ENCODE measurements at regions not wholly inside any gene's neighbourhood (a gene's known extent, or its start where the extent isn't known, plus 50 kb on each side); places are given as distances from the start of the nearest gene placed in this dataset.
"Not testable (repeated sequence)": the region's sequence is repeated elsewhere in the genome, so short reads cannot be mapped to it uniquely, and the experiment has no call there.

DNA sequence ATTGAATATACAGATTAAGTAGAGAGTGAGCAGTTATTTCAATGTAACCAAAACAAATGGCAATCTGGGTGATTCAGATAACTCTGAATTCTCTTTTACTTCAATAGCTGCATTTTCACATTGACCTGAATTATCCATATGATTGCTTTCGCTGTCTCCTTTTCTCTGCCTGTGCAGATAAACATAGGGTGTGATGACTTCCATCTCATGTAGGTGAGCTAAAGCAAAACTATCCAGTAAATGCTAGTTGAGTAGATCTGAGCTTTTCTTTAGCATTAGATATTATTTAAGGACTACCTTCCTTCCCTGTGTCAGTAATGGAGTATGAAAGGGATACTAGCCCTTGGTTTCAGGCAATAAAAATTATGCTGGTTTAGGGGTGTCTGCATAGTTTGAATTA, 288.6 kb downstream of the OXSM start:
- DNase-seq = no peak

DNA sequence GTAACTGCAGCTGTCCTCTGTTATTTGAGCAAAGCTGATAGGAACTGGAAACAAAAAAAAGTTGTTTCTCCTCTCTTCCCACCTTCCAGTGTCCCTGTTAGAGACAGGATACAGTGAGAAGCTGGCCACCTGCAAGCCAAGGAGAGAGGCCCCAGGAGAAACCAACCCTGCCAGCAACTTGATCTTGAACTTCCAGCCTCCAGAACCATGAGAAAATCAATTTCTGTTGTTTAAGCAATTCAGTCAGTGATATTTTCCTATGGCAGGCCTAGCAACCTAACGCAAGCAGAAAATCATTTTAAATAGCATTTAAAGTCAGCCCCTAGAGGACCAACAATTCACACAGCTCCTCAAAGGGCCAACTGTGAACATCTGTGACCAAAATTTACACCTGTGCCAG, 291.3 kb downstream of the OXSM start:
- DNase-seq = no peak

DNA sequence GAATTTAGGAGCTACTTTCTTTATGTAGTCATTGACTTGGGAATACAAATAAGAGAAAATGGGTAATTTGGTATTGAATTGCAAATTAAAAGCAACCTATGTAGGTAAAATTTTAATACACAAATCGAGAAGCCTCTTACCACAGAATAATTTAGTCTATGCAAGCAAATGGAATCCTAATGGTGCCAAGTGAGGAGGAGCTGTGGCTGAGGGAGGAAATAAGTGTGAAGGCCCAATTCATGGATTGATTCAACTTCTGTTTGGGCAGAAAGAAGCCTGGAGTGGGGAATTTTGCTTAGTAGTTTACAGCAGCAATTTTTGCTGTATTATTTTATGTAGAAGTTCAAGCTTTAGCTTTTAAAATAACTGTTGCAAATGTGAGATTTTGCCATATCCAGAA, 291.9 kb downstream of the OXSM start:
- DNase-seq = no peak

DNA sequence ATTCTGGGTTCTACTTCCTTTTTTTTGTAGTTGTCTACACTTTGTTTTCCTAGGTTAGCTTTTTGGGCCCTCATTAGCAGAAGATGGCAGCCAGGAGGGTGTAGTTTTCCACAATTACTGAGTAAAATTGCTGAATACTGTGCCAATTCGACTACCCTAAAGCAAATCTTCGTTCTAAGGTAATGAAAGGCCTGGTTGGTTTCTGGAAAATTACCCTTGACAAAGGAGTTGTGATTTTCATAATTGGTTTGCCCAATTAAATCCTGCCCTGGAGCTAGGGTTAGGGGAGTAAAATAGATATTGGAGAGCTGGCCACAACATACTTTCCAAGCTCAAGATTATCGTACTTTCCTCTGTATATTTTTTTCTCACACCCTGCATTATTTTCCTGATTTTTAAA, 293.0 kb downstream of the OXSM start:
- no peak for DNase-seq

DNA sequence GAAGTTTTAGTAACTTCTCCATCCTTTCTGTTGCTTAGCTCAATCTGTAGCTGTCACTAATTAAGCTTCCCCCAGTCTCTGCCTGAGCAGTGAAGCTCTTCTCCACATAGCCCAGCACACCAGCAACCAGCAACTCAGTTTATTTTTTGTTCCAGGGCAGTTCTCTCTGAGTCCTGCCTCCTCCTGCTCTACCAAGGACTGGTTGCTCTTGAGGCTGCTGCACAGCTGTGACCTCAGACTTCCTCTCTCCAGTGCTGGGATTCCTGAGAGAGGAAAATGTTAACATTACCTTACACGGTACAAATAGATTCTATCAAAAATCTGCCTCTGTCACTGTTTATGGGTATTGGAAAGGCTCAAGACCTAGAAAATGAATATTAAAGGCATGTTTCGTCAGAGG, 294.7 kb downstream of the OXSM start:
- no peak for DNase-seq

DNA sequence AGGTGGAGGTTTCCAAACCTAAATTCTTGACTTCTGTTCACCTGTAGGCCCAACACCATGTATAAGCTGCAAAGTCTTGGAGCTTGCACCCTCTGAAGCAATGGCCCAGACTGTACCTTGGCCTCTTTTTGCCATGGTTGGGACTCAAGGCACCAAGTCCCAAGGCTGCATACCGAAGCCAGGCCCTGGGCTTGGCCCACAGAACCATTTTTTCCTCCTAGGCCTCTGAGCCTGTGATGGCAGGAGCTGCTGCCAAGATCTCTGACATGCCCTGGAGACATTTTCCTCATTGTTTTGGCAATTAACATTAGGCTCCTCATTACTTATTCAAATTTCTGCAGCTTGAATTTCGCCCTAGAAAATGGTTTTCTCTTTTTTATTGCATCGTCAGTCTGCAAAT, 297.9 kb downstream of the OXSM start:
- no peak for DNase-seq

DNA sequence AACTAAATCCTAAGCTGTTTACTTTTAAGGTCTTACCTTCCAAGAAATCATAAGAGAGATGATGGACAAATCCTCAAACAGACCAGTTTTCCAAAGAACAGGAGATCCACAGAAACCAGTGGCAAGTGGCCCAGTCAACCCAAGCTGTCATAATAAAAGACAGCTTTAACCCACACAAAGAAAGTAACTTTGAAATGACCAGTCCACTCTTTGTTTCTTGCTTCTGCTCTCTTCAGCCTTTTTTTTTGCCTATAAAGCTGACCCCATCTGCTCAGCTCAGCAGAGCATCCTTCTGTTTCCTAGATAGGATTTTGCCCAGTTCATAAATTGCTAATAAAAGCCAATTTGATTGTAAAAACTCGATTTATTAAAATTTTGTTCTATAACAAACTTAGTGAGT, 299.4 kb downstream of the OXSM start:
- DNase-seq = no peak

DNA sequence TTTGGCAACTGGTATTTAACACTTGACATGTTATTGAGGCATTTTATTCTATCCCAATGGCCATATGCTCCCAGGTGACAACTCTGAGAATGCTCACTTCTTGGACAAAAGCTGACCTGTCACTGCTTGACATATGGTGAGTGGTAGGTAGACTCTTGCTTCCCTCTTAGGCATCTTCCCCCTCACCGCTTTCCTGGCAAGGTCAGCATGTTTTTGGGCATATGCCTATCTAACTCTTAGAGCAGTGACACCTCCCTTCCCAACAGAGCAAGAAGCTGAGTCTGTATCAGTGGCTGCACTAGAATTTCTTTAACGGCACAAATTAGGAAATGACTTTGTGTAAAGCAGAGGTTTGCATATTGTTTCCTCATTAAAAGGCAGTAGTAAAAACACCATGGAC, 300.7 kb downstream of the OXSM start:
- DNase-seq = no peak

DNA sequence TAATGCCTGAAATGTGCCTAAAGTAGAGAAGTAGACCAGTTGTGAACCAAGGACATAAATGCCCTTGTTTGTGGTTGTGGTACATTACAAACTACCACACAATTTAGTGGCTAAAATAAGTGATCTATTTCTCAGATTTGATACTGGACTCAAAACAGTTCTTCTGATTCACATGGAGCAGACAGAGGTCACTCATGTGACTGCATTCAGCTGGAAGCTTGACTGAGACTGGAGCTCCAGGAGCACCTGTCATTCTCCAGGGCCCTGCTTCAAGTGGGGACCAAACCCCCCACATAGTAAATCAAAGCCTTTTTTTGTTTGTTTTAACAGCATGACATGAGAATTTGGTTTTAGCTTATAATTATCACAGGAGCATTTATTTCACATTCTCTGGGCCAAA, 301.2 kb downstream of the OXSM start:
- no peak for DNase-seq

DNA sequence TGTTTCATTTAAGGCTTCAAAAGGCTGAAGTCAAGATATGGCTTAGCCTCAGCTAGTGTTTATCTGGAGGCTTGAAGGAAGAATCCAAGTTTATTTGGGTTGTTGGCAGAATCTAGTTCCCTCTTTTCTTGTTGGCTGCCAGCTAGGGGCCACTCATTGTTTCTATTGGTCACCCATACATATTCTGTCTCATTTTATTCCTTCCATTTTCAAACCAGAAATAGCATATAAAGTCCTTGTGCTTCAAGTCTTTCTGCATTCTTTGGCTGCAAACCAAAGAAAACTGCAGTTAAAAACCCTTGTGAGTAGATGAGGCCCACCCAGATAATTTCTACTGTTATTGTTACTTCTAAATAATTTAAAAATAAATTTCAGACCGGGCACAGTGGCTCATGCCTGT, 301.7 kb downstream of the OXSM start:
- DNase-seq = no peak

DNA sequence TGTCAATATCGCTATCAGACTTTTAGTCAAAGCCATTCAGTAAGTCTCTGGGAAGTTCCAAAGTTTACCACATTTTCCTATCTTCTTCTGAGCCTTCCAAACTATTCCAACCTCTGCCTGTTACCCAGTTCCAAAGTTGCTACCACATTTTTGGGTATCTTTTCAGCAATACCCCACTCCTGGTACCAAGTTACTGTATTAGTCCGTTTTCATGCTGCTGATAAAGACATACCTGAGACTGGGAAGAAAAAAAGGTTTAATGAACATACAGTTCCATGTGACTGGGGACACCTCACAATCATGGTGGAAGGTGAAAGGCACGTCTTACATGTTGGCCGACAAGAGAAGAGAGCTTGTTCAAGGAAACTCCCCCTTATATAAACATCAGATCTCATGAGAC, 307.2 kb downstream of the OXSM start:
- not testable (repeated sequence) for DNase-seq

DNA sequence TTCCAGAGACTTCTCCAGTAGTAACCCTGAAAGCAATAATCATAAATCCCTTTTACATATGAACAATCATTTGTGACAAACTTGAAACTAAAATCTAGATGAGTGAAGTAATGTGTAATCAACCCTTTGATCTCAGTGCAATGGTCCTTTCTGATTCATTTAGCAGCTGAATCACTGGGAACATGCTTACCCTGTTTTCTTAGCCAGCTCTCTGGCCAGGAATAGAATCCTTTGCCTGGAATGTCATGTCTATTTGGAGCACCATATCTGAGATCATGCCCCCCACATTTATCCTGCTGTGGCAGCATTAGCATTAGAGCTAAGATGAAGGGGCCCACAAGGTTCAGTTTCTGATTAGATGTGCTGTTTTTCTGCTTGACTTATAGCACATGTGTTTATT, 309.8 kb downstream of the OXSM start:
- no peak for DNase-seq

DNA sequence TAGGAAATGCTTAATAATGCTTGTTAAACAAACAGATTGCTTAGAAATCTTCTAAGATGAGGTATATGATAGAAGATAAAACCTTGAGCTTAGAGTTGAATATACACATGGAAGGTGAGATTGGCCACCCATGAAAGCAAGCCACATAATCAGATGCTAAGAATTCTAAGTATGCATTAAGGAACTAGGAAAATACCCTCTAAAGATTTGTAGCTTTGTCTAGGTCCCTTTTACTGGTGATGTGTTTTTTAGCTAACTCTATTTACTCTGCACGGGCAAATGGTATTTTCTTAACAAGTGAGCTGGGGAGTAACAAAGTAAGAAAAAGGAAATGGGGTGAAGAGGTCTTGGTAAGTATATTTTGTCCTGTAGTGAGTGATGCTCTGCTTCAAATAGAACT, 310.3 kb downstream of the OXSM start:
- DNase-seq = no peak

DNA sequence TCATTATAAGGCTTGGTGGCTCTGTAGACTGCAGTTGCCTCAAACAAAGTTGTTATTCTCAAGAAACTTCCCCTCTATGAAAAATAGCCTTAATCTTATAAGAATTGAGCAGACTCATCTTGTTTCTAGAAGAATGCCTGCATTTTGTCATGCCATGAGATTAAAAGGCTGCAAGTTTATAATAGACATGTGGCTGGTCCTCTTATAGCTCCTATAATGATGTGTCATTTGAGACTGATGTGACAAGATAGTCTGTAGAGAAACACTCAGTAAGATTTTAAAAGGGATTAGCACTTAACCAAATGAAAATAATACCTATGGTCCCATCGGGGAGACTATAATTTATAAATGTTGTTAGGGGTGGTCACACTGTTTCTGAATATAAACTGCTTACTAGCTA, 312.5 kb downstream of the OXSM start:
- DNase-seq = no peak

DNA sequence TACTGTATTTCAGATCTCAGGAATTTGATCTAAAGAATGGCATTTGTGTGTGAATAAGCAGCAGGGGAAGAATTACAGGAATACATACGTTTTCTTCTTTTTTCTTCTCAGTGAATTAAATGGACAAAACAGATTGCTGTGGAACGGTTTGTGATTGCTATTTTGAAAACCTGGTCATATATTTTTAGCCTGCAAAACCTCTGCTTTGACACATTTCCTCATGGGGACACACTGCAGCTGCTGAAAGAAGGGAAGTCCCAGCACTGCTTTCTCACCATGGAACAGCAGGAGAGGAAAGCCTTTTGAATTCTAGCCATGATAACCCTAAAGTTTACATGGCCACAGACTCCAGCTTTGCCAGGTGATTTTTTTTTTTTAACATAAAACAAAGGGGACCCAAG, 315.0 kb downstream of the OXSM start:
- DNase-seq = no peak

DNA sequence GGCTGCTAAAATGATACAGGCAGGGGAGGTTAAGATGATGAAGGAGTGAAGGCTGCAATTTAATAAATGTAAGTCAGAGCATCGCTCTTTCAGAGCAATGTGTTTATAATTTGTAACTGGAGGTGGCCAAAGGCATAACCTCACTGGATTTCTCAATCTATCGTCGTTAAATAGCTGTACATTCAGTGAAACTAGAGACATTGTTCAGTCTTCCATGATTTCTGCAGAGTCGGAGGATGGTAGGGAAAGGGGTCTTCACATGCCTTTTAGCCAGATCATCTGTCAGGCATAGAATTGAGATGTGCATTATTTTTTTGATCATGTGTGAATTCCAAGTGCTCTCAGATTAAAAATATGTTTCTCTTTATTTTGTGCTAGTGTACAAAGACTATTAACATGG, 315.4 kb downstream of the OXSM start:
- DNase-seq = no peak

DNA sequence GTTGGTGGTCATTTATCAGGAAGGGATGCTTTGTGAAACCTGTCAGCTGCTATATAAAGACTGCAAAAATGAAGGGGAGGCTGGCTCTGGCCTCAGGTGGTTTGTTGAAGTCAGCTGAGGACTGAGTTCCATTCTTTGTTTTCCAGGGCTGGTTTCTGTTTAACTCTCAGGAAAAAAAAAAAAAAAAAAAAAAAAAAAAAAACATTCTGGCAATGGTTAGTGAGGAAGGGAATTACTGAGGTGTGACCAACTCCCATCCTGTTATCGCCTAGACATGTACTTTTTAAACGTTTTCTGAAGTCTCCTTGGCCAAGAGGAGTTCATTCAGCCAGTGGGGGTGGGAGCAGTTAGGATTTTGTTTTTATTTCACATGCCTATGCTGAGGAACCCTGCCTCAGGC, 316.3 kb downstream of the OXSM start:
- DNase-seq = no peak

DNA sequence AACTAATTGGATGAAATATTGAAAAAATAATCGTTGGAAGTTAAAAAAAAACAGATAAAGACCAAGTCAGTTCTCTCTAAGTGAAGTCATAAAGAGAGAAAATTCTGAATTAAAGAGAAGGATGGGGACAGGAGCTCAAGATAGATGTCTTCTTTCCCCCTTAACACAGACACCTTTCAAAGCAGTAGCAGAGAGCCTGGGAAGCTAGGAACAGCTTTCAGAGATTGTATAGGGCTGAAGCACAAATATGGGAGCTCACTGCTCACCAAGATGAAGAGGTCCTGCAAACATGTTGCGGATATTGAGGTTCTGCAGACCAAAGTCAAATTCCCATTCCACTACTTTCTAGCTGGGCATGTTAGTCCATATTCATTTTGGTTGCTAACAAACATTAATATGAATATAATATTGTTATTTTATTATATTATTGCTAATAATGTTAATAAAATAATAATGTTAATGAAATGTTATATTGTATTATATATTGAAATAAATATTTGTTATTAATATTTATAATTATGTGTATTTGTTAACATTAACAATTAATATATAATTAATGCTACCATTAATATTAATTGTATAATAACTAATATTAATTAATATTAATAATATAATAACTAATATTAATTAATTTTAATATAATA, 319.1 kb downstream of the OXSM start:
- no peak for DNase-seq

DNA sequence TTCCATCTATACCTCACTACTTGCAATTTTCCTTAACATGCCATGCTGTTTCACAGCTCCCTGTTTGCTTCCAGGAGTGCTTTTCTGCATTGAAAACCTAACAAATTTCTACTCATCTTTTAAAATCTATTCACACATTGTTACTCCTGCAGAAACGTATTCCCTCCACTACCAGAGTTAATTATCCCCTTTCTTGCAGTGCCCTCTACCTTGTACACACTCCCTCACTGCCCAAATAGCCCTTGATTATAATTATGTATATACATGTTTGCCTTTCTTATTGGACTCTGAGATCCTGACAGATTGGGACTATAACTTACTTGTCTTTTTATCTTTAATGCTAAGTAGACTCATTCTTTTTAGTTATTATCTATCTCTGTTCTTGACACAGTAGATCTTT, 325.0 kb downstream of the OXSM start:
- DNase-seq = no peak

DNA sequence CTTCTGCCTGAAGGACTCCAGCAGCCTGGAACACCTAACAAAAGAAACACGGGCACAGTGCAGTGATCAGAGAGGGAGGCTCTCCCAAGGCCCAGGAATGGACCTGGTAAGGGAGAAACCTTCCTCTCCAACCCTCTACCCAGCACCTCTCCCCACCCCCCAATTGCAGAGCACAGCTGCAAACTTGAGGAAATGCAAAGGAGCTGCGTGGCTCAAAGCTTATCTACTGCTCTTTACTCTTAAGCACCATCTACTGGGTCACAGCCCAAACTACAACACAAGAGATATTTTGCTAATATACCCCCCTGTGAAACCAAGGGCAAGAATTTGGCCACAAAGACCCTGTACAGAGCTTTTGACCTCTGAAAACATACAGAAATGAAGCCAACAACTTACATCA, 328.3 kb downstream of the OXSM start:
- DNase-seq = no peak

DNA sequence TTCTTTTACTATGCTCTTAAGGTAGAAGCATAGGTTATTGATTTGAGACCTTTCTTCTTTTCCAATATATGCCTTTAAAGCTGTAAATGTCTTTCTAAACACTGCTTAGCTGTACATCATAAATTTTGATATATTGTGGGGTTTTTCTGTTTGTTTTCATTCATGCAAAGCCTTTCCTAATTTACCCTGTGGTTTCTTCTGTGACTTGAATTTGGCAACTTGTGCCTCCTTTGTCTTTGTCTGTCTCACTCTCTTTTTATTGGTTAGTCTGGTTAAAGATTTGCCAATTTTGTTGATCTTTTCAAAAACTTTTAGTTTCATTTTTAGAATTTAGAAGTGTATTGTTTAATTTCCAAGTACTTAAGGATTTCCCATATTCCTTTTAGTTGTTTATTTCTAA, 343.1 kb downstream of the OXSM start:
- DNase-seq = no peak

DNA sequence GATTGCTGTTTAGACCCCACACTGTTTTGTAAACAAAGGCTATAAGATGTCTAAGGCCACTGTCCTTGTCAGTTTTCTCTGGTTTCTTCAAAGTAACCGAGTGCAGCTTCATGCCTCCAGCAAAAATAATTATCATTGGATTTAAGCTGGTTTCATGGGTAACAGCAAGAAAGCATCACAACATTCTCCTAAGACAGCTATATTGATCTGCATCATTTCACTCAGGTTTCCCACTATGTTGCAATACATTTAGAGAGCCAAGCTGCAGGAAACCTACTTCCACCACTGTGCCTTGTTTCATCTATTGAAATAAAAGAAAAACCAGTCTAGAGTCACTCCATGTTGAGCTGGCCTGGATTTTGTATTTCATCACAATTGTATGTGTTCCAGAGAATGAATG, 351.4 kb downstream of the OXSM start:
- no peak for DNase-seq

DNA sequence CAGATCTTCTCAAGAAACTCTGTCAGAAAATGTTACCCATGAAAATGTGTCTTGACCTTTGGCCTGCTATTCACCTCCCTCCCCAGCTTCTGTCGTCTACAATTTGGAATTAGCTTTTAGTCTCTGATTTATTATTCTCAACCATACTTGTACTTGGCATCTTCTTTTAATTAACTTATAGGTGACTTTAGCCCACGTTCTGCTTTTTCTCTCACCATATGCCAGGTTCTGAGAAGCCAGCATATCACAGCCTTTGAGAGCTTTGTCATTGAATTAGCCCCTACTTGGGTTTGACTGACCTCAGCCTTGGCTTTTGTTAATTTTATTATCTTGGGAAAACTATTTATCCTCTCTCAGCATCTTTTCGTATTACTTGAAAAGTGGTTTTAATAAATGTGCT, 355.9 kb downstream of the OXSM start:
- DNase-seq = no peak

DNA sequence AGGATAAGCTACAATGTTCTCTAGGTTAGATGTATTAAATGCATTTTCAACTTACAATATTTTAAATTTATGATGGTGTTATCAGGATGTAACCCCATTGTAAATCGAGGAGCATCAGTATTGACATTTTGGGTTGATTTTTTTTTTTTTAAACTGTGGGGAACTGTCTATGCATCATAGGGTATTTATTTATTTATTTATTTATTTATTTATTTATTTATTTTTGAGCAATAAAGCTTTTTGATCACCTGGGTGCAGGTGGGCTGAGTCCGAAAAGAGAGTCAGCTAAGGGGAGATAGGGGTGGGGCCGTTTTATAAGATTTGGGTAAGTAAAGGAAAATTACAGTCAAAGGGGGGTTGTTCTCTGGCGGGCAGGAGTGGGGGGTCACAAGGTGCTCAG, 367.5 kb downstream of the OXSM start:
- DNase-seq = not testable (repeated sequence)

DNA sequence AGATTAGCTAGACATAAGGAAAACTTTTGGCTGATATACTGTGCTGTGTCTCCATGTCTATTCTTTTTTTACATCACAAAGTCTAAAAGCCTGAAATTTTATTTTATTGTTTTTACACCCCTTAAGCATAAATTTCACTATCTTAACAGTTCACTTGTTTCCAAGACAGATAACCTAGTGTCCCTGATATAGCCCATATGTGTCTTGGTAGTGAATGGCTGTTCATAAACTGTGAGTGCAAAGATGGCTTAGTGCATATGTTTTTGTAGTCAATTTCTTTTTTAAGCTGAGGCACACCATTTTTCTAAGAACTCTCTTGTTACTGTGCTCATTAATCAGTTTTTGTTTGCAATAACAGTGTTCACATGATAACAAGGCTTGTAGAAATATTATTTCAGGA, 381.1 kb downstream of the OXSM start:
- DNase-seq = no peak

DNA sequence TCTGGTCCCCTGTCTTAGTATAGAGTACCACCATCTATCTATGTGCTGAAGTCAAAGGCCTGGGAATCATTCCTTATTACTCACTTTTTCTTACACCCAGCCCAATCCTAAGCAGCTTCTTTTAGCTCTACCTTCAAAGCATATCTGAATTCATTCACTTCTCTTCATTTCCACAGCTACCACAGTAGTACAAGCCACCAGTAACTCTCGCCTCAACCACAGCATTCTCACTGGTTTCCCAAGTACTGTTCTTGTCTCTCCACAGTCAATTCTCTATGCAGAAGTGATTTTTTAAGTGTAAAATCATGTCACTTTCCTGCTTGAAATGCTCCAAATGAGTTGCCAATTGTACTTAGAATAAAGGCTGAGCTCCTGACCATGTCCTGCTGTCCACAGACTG, 401.7 kb downstream of the OXSM start:
- DNase-seq = no peak

Measured in SW 1271 (cell line).